ENCODE measurements at regions not wholly inside any gene's neighbourhood (a gene's known extent, or its start where the extent isn't known, plus 50 kb on each side); places are given as distances from the start of the nearest gene placed in this dataset.

DNA sequence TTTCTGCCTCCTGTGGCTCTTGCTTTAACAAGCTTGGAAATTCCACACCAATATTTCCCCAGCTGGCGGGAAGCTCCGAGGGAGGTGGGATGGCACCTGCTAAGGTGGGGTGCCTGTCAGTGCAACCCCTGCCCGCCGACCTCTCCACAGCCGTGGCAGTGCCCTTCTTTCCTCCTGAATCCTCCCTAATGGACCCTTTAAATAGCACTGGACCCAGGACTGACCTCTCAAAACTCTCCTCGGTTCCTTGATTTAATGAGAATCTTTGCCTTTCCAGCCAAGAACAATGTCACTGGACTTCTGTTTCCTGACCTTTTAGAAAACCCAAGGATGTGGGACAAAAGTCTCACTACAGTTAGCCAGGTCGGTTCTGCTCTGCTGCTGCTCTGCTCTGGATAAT is 63.2 kb upstream of the EXOC6 start:
- TF ChIP-seq, protein P1, sequence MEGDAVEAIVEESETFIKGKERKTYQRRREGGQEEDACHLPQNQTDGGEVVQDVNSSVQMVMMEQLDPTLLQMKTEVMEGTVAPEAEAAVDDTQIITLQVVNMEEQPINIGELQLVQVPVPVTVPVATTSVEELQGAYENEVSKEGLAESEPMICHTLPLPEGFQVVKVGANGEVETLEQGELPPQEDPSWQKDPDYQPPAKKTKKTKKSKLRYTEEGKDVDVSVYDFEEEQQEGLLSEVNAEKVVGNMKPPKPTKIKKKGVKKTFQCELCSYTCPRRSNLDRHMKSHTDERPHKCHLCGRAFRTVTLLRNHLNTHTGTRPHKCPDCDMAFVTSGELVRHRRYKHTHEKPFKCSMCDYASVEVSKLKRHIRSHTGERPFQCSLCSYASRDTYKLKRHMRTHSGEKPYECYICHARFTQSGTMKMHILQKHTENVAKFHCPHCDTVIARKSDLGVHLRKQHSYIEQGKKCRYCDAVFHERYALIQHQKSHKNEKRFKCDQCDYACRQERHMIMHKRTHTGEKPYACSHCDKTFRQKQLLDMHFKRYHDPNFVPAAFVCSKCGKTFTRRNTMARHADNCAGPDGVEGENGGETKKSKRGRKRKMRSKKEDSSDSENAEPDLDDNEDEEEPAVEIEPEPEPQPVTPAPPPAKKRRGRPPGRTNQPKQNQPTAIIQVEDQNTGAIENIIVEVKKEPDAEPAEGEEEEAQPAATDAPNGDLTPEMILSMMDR (IDR thresholded peaks at IDR 0.05; ENCODE audit: insufficient read depth, low read depth, low read length) = no peak
- TF ChIP-seq EZH2 (IDR thresholded peaks at IDR 0.05; ENCODE audit: insufficient read depth, low read length) = no peak
